GM19023 (cell line): ENCODE measurements at regions not wholly inside any gene's neighbourhood (a gene's known extent, or its start where the extent isn't known, plus 50 kb on each side); places are given as distances from the start of the nearest gene placed in this dataset.
A peak's percentile ranks its signal among the peaks of the same experiment; 100 is the strongest.
"Not testable (repeated sequence)": the region's sequence is repeated elsewhere in the genome, so short reads cannot be mapped to it uniquely, and the experiment has no call there.

ENCODE experiments used
- ATAC-seq: cut with Tn5 transposase; IDR thresholded peaks from one replicate; pipeline ENCODE4 v1.9.1; 2021; ENCODE audit warnings: mild to moderate bottlenecking, moderate library complexity; ENCODE audit not compliant: unreplicated experiment

GRCh38 chr17:51347851-51348584 lies 87.7 kb downstream of the UTP18 start:
- no peak for ATAC-seq

DNA sequence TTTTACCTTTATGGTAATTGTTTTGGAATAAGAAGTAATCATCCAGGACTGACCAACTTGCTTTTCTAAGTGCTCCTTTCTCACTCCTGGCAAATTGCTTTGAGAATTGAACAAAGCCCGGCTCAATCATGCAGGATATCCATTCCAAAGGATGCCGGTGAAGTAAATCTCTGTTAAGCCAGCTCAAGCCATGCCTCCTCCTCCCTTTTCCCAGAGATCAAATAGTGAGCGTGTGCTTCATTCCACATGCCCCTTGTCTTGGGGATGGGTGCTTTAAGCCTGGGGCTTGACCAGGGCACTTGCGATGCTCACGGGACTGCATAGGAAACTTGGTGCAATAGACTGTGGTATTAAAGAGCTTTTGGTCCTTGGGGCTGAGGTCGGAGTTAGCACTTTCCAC lies 90.7 kb downstream of the UTP18 start:
- ATAC-seq: no peak

- ATAC-seq: no peak
Measured at GRCh38 chr17:51351890-51352289, 91.5 kb downstream of the UTP18 start.

GRCh38 chr17:51352798-51353197 lies 92.5 kb downstream of the UTP18 start:
- ATAC-seq: no peak

DNA sequence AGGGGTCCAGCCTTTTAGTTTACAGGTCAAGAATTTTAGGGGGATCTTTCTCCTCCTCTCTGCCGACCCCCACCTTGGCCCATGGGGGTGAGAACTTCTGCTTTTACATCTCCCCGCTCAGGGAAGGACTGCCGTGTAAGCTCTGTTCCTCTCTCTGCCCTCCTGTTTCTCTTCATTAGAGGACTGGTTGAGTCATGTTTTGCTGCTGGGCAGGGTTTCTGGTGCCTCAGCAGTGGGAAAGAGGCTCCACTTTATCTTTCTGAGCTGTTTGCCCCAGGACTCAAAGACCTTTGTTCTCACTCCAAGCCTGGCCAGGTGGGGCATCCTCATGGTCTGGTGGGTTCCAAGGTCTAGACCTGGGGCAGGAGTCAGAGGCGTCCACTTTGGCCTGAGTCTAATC lies 93.0 kb downstream of the UTP18 start:
- ATAC-seq: no peak

GRCh38 chr17:51354936-51355335 lies 94.6 kb downstream of the UTP18 start:
- ATAC-seq: no peak

DNA sequence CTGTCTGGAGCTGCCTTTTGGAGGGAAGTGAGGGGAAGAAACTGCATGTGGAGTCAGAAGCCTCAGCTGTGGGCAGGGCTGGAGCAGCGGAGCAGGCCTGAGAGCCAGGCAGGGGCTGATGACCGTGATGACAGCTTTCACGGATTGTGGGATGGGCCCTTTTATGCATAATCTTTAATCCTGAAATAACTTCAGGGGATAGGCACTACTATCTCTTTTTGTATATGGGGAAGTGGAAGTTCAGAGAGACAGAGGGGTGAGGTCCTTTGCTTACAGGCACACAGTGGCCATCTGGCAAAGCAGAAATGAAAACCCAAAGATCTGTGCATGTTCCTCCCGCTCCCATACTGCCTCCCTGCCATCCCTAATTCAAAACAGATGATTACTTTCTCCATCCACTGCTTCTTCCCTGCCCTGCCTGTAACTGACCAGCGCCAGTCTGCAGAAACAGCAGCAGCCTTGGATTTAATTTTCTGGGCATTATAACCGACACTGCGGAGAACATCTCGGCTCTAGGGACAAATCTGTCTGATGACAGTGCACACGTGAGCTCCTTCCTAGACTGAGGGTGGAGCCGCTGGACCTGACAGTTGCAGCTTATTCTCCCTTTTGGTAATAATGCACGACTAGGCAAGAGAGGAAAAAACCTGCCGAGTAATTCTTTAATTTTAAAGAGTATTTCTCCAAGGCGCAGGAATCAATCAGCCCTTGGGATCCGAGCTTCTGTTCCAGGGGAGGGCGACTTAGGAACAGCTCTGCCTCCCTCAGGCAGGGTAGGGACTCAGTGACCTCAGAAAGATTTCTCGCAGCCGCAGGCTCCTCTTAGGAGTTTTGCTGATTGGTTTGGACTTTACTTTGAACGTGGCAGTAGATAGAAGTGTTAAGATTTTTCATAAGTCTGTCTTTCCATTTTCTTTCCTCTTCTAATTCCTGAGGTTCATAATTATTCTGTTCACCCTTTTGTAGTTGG lies 95.4 kb downstream of the UTP18 start:
- ATAC-seq: no peak

DNA sequence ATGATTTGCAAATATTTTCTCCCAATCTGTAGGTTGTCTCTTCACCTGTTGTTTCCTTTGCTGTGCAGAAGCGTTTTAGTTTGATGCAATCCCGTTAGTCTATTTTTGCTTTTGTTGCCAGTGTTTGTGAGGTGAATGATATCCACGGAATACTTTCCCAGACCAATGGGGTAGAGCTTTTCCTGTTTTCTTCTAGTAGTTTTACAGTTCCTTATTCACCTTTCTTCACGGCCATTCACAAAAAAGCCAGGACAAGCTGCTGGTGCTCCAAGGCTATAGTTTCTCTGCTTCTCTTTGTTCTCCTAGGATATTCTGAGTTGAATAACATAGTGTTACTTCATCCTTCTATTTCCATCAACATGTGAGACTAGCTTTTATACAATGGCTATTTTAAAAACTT lies 98.7 kb downstream of the UTP18 start:
- no peak for ATAC-seq

DNA sequence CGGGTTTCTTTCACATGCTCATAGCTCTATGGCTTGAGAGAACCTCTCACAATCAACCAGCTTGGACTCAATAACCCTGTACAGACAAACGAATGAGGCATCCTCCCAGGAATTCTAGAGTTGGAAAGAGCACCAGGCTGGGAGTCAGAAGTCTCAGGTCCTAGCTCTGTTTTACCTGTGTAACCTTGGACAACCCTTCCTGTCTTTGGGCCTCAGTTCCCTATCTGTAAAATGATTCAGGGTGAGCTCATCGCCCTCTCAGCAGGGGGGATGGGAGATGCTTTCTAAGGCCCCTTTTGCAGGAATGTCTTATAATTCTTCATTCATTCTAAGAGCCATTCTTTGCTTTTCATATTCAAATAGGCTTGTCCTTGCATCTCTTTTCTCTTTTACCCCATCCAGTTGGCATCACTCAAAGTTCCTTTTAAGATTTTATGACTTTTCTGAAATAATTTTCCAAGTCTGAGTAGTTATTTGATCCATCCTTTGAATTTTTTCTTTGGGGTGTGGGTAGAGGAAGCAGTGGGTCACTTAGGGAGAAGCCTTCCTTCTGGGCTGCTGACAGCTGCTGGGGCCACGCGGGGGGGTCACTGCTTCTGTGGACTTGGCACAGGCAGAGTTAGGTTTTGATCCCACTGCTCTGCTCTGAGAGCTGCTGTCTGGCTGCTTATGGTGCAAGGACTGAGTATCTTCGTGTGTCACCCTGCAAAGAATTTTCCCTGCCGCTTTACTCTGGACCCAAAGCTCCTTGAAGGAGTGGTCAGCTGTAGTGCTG lies 102.7 kb downstream of the UTP18 start:
- ATAC-seq: no peak

GRCh38 chr17:51365090-51365489 lies 104.7 kb downstream of the UTP18 start:
- no peak for ATAC-seq

DNA sequence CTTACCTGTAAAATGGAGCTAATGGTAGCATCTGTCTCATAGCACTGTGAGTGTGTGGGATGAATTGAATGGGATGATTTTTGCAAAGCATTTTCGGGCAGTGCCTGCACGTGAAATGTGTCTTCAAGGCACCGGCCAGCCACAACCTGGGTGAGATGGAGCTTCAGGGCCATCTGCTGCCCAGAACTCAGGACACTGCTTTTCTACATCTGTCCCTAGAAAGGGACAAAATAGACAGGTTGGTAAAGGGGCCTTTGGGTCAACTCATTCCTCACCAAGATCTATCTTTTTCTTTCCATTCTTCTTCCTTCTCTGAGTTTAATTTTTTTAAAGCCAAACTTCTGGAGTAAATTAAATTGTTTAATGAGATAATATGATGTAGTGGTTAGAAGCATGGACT lies 106.5 kb downstream of the UTP18 start:
- no peak for ATAC-seq

- not testable (repeated sequence) for ATAC-seq
Measured at GRCh38 chr17:51367836-51368235, 107.5 kb downstream of the UTP18 start.

DNA sequence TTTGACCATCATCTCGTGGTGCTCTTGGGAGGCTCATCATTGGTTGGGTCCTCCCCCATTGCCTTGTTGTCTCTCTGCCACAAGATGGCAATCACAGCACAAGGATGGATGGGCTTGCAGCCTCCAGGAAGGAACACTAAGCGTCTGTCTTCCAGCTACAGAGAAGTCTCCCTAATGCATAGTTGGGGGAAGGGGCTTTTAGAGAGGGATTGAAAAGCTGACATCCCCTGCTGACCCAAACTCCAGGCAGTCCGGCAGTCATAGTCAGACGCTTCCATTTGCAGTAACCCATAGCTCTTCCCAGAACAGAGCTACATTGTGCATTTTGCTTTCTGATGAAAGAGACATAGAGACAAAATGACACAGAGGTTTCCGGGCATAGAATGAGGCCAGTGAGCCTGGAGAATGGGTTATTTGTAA lies 111.4 kb downstream of the UTP18 start:
- ATAC-seq: no peak

GRCh38 chr17:51372345-51373004 lies 112.1 kb downstream of the UTP18 start:
- ATAC-seq: peak; percentile 69

- no peak for ATAC-seq
Measured at GRCh38 chr17:51373489-51374152, 113.3 kb downstream of the UTP18 start.

DNA sequence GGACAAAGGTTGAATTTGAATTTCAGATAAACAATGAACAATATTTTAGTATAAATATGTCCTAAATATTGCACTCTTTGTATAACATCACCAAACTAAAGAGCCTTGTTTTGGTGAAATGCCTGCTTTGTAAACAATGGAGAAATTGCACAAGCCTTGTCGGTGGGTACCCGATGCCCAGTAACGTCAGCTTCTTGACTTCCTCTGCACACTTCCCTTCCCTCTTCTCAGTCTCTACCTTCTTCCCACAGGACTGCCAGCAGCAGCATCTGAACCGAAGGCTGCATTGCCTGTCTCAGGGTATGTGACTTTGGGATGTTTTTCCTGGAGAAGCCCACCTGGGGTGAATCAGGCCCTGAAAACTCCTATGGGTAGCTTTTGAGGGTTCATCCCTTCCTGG lies 113.9 kb downstream of the UTP18 start:
- no peak for ATAC-seq

DNA sequence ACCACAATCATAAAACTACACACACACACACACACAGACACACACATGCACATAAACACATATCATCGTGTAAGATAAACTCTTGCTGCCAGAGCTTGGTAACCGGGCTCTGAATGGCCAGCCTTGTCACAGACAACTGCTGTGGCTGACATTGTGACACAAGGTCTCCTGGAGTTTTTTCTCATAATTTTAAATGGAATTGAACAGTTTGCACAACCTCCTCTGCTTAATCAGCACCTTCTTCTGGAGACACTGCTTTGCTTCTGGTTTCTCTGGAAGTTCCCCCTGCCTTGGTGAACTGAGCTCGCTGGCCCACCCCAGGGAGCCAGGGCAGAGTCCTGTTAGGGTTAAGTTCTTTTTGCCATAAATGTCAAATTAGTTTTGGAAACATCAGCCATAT lies 115.4 kb downstream of the UTP18 start:
- ATAC-seq: no peak

GRCh38 chr17:51376739-51377138 lies 116.4 kb downstream of the UTP18 start:
- ATAC-seq: no peak

- ATAC-seq: no peak
Measured at GRCh38 chr17:51381262-51381661, 120.9 kb downstream of the UTP18 start.

DNA sequence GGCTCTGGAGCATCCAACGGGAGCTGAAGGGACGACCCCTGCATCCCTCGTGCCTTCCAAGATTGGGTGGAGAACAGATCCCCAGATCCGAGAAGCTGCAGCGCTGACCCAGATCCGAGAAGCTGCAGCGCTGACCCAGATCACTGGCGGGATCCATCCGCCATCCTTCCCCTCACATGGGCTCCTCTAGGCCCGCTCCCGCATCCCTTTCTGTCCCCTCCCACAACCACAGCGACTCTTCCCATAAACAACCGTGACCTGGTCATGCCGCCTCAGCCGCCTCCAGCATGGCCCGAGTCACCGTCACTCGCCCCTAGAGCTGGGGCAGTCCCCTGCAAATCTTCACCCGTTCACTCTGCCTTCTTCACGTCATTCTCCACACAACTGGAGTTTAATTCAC lies 124.9 kb downstream of the UTP18 start:
- ATAC-seq: no peak
